CD4-positive, alpha-beta T cell treated with Interleukin-1 beta for 1 hour (primary cell): ENCODE measurements at regions not wholly inside any gene's neighbourhood (a gene's known extent, or its start where the extent isn't known, plus 50 kb on each side); places are given as distances from the start of the nearest gene placed in this dataset.

Experiments used
- DNase-seq, 2 donors: peaks; one replicate each; pipeline ENCODE4 v3.0.0-alpha.2; 2020 to 2022

DNA sequence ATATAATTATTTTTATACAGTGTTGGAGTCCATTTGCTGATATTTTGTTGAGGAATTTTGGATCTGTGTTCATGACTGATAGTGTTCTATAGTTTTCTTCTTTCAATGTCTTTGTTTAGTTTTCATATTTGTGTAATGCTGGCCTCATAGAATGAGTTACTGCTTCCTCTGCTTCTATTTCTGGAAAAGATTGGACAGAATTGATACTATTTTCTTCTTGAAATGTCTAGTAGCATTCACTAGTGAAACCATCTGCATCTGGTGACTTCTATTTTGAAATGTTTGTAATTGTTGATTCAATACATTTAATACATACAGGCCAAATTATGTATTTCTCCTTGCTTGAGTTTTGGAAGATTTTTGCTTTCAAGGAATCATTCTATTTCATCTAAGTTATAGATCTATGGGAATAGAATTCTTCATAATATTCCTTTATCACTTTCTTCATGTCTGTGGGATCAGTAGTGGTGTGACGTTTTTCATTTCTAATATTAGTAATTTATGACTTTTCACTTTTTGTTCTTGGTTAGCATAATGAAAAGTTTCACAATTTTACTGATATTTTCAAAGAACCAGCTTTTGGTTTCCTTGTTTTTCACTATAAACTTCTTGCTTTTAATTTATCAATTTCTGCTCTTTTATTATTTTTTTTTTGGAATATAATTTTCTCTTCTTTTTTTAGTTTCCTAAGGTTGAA lies 509.9 kb upstream of the VRK2 start:
- no peak for DNase-seq

DNA sequence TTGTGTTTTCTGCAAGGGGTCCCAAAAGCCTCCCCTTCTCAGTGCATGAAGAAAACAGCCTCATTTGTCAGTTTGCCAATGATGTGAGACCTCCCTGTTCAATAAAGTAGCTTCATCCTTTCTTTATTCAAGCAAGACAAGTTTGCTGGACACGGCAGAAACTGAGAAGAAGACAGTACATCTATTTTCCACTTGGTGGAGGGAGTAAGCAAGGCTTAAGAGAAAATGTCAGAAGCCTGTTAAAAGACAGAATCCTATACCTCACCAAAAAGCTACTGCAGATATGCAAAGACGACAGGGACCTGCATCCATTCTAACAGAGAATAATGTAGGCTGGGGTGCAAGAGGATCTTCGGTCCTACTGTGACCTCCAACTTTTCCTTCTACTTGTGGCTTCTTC lies 506.8 kb upstream of the VRK2 start:
- no peak for DNase-seq

DNA sequence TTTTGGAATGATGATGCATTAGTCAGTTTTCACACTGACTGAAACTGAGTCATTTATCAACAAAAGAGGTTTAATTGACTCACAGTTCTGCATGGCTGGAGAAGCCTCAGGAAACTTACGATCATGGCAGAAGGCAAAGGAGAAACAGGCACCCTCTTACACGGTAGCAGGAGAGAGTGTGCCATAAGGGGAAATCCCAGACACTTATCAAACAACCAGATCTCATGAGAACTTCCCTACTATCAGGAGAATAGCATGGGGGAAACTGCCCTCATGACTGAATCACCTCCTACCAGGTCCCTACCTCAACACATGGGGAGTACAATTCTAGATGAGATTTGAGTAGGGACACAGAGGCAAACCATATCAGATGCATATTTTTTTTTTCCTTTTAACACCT lies 504.5 kb upstream of the VRK2 start:
- no peak for DNase-seq

DNA sequence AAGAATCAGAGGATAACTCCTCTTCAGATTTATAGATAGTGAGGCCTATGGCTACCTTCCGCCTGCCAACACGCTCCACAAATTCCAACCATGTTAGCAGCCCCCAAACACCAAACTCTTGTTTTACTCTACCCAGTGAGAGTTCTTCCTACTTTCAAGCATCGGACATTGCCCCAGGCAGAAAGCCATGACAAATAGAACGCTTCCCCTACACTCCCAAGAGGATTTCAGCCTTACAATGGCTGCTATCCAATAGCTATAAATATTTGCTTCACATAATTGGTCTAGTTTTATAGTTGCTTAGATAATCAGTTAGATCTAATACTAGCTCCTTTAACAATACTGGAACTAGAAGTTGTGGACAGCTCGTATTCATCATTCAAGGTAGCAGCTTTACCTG lies 503.4 kb upstream of the VRK2 start:
- DNase-seq: no peak

DNA sequence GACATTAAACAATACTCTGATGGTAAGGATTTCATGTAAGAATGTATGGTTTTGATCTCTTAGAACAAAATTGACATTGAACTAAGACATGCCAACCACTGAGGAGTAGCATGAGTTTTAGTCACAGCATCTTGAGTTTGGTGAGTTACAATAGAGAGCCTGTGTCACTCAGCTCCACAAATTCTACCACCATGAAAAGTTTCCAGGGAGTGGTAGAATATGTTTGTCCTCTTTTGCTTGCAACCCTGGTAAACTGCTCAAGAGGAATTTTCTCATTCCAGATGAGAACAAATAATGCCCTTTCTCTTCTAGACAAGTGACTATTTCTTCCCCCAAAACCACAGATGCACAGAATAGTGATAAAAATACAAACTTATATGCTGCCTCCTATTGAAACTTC lies 502.0 kb upstream of the VRK2 start:
- no peak for DNase-seq

DNA sequence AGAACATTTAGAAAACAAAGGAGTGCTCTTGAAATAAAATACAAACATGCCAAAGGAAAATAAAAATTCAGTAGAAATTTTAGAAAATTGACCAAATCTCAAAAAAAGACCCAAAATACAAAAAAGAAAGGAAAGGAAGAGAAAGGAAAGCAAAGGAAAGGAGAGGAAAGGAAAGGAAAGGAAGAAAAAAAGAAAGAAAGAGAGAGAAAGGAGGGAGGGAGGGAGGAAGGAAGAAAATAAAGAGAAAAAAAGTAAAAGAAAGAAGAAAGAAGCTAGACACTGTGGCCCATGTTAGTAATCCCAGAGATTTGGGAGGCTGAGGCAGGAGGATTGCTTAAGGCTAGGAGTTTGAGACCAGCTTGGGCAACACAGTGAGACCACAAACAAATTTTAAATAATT lies 500.1 kb upstream of the VRK2 start:
- no peak for DNase-seq

DNA sequence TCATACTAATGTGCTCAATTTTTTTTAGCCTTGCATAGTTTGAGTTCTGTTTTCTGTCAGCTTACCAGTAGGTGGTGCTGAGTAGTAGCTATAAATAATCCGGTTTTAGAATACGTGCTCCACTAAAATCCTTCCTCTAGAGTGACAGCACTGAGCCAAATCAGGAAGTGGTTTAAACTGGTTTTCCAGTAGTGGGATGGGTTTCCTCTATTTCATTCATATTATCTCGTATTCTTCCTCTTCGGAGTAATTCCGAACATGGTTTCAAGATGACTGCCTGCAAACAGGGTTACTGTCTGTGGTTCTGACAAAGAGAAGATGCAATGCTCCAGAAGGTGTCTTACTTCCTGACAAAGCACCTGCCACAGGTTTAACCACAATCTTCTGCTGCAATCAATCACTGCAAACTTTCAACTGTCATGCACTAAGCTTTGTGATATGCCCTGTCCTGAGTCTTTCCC lies 496.9 kb upstream of the VRK2 start:
- DNase-seq: no peak

DNA sequence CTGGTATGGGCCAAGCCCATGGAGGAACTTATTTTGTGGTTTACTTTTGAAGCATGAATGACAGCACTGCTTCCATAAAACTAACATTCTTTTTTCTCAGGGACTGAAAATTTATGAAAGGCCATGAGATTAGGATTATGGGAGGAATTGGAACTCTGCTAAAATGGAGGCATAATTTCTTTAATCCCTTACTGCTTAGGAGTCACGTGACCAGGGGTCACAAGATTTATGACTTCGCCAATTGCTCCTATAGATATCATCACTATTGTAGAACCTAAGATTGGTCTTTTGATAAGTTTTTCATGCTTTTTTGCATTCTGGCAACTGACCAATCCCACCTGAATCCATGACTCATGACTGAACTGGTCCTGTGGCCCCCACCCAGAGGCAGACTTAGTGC lies 495.7 kb upstream of the VRK2 start:
- no peak for DNase-seq

DNA sequence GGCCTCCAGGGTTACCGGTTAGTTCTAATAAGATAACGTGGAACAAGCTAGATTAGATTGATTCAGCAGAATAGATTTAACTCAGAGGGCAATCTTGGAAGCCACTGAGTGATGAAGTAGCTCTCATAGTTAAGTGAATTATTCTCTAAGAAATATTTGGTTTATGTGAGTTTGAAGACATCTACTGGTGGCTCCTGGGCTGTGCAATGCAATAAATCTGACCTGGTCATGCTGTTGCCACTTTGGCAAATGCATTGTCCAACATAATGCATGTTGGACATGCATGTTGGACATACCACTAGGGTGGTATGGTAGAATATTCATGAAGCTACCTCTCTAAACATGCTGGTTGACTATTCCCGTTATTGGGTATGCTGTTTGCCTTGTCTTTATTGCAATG lies 493.7 kb upstream of the VRK2 start:
- no peak for DNase-seq

DNA sequence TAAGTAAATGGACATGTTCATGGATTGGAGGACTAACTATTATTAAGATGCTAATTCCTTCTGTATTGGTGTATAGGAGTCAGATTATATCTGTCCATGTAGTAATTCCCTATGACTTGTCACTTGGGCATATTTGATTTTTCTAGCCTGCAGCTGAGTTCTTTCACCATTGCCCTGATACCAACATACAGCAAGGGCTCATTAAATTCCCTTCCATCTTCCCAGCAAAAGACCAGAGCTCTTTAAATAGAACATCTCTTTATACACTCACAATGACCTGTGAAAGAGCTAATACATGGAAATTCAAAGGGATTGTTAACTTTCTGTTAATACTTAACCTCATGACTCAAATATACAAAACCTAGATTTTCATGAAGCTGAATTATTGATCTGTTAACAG lies 492.3 kb upstream of the VRK2 start:
- DNase-seq: no peak

DNA sequence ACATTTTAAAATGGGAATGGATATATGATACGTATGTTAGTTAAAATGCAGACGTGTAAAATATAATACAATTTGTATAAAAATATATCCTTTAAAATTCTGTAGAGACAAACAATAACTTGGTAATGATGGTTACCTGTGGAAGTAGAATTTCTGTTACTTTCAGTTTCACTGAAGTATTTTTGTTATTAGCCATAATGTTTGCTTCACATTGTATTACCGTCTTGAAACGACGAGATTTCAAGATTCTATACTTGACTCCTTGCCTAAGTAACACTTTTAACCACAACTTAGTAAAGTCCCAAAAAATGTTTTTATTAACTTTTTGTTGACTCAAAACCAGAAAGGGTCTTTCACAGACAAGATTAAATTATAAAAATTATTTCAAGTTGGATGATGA lies 488.3 kb upstream of the VRK2 start:
- no peak for DNase-seq

DNA sequence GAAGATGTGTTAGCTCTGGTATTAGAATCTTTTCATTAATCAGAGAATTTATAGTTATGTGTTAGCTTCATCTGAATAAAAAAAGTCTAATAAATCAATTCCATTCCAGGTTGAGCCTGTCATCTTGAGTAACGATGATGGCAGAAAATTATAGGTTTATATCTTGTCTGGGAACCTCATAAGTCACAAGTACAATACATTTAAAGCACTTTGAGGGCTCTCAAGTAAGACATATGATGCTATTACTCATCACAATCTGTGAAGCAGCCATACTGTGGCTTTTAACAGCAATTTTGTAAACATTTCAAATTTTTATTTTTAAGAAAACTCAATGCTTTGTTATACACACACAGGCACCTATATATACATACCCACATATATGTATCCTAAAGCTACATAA lies 484.1 kb upstream of the VRK2 start:
- DNase-seq: no peak

DNA sequence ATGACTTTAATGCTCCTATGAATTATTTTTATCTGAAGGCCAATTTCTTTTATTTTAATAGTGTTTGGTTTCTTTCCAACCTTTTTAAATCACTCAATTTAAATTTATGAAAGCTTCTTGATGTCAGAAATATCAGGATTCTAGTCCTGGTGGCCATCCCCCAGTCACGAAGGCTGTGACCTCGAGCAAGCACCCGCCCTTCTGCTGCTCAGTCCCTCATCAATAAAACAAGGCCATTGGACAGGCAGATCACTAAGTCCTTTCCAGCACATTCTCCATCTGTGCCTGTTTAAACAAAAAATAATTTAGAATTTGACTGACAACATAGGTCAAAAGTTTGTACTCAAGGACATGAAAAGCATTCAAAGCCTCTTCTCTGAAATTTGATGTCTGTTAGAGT lies 483.6 kb upstream of the VRK2 start:
- DNase-seq: no peak

DNA sequence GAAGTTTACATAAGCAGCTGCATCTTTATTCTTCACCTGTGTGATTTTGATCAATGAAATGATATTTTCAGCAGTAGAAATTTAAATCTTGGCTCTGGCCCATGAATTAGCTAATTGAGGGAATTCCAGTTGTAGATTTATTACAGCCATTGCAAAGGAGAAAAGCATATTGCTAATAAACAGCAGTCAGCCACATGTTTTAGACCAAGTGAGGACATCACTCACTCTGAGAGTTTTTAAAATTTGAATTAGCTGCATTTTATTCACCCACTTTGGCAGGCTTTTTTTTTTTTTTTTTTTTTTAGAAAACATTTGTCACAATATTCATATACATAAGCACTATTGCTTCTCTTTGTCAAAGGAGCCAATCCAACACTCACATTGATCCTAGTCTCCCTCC lies 479.4 kb upstream of the VRK2 start:
- no peak for DNase-seq

DNA sequence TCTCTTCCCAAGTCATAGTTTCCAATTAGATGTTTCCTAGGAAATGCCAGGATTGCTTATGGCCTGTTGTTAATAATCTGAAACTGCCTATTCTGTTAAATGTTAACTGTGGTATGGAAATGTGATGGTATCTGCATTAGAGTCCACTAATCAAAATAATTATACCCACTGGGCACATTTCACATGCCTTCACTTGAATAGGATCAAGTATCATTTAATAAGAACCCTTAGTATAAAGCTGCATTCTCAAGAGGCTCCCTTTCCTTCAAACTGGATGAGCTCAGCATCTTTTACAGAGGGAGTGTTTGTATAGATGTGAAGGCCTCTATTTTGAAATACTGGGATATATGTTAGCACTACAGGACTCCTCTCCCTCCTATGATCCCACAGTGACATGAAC lies 477.2 kb upstream of the VRK2 start:
- DNase-seq: no peak

DNA sequence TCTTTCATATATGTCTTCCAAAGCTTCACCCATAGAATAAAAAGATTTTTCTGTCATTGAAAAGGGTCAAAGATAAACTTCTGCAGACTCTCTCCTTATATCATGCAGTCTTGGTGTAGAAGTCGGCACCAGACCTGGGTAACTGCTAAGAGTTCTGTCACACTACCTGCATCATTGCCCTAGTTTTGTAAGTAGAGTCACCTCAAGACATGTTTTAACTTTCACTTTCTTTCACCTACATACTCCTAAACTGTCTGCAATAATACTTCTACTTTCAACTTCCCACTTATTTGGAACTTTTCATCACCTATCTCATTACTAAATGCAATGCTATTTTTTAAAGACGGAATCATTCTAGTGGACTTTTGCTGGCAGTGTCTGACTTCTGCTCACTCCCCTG lies 475.6 kb upstream of the VRK2 start:
- no peak for DNase-seq

DNA sequence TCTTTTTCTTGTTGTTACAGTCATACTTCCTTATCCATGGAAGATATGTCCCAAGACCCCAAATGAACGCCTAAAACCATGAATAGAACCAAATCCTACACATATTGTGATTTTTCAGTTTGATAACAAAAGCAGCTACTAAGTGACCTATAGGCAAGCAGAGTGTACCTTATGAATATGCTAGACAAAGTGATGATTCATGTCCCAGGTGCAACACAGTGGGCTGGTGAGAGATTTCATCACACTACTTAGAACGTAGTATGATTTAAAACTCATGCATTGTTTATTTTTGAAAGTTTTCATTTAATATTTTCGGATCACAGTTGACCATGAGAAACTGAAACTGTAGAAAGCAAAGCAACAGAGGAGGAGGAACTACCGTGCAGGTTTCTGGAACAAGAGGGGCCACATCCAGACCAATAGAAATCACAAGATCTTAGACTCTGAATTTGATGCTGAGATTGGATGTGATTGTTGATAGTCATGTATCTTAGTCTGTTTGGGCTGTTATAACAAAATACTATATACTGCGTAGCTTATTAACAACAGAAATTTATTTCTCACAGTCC lies 470.8 kb upstream of the VRK2 start:
- DNase-seq: no peak

DNA sequence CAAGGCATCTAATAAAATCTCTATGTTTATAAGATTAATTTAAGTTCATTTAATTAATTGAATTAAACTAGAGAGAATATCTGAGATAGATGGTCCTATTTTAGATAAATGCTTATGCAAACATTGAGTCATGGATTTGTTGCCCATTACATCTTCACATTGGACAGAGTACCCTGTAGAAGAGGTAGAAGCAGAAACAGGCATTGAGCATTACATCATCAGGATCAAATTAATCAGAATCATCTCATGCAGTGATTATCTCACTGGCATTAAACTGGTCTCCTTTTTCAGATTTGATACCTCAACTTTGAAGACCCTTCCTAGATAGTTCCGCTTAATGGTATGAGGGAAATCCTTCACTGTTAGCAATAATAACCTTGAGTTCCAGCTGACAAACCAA lies 469.6 kb upstream of the VRK2 start:
- DNase-seq: no peak

DNA sequence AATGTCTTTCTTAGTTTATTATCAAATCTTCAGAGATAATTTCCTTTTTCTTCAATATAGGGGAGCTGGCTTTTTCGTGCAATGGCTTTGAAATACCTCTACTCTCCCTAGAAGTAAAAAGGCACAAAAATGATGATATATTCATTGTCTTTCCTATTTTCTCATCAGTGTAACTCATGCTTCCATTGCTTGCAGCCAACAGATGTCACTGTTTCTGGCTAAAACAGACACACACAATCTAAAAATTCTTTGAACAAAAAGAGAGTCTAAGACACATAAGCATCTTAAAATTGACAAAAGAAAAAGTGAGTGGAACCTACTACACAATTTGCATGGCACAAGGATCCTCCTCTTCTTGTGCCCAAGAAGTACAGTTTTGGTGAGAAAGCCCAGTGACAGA lies 448.7 kb upstream of the VRK2 start:
- DNase-seq: no peak

DNA sequence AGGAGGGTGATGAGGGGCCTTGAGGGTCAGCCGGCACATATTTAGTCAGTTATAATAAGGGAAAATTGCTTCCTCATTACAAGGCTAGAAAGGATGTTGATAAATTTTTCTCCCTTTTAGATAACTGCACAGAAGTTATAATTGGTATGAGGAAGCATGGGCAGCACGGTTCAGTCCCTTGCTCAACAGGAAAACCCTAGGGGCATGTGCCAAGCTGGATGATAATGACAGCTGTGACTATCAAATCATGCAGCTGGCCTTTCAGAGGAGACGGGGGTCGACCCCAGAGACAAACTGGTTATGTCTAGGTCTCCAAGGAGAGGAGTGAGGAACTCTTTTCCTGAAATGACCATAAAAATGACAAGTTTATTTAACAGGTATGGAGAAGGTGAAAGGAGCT lies 448.1 kb upstream of the VRK2 start:
- peak in 1 of 2 donors; percentile 0 for DNase-seq

DNA sequence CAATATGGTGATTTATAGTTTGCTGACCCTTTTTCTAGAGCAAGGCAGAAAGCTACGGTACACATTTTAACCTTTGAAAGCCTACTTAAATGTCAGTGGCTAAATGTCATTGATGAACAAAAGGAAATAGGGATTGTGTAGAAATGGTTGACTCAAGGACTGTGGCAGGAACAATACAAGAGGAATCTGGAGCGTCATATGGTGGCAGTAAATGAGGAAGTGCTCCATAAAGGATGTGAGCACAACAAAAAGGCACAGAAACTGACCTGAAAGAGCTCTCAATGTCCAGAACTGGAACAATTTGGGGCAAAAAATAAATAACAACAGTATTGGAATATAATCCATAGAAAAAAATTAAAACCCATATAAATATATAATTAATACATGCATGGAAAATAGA lies 443.9 kb upstream of the VRK2 start:
- no peak for DNase-seq

DNA sequence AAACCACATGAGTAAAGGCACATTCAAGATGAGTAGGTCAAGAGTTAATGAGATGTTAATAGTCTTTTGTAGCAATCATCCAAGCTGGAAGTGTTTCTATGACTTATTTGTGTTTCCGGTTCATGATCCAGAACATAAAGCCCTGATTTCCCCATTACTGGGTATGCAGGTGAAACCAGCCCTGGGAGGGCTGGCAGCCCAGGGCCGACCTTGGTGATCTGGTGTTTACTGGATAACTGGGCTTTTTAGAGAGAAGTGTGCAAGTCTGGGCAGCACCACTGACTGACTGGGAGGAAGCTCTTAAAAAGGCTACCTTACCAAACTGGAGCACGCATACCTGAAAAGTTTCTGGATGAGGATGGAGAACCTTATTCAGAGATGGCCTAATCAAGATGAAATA lies 431.6 kb upstream of the VRK2 start:
- no peak for DNase-seq

DNA sequence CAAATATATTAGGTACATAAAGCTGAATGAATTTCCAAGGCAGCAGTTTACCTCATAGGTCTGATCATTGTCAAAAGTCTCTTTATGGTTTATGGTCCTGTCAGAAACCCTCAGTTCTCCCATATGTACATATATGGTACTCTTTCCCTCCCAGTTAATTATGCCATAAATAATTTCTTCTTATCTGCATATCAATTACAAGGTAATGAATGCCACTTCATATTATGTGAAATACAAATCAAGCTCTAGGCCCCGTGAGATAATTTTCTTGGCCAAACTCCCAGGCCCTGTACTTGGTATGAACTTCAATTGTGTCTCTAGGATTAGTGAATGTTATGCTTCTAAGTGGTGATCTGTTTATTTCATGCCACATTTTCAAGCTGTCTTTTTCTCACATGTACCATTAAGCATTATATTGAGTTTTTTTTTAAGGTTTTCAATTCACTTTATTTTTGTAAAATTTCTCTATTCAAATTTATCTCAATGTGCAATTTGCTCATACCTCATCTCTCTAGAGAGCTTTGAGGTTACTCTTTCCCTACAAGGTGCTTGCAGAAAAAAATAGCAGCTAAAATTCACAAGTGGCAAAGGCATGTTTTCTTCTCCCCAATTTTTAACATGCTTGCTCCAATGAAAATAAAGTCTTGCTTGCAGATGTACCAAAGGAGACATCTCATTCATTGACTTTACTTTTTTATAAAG lies 430.6 kb upstream of the VRK2 start:
- DNase-seq: no peak

DNA sequence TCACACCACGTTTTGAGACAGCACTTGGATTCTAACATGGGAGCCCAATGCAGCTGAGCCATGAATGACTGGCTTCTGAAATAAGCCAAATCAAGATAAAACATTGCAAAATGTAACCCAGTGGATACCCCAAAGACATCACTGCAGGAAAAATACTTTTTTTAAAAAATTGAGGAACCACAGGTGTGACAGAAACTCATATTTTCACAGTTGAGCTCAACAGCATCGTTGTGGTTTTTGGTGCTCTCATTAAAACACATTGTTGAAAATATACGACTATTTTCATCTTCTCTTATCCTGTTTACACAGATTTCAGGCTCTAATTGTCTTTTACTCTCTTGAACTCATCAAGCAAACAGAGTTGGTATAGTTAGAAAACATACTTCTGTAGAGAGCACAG lies 429.3 kb upstream of the VRK2 start:
- DNase-seq: no peak
